NCI-H187 treated with DMSO at 0.1 percent for 48 hours (cell line): ENCODE measurements at regions not wholly inside any gene's neighbourhood (a gene's known extent, or its start where the extent isn't known, plus 50 kb on each side); places are given as distances from the start of the nearest gene placed in this dataset.

Experiments used
- DNase-seq: peaks from one replicate; lab custom pipeline; 2025; lab: John Stamatoyannopoulos, UW

DNA sequence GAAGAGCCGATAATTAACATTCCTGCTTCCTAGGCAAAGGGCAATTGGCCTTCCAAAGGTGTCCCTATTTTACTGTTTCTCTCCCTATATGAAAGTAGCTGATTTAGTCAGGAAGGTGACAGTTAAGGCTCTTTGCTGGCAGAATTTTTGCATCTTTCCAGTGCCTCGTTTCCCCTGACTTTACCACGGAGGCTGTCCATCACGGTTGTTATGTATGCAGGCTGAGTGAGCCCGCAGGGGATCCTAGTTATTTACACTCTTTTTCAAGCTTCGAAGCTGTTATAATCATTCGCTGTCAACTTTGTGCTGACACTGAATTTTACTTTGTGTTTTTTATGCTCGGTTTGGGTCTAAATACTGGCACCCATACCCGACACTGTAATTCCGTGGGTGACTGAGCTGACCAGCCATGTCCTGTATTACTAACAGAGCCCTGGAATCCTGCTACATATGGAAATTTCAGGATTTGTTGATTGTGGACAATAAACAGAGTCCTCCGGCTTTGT, 713.8 kb upstream of the FANCL start:
- no peak for DNase-seq

- DNase-seq: no peak
Observed at GRCh38 chr2:58951722-58952121, 710.6 kb upstream of the FANCL start.

DNA sequence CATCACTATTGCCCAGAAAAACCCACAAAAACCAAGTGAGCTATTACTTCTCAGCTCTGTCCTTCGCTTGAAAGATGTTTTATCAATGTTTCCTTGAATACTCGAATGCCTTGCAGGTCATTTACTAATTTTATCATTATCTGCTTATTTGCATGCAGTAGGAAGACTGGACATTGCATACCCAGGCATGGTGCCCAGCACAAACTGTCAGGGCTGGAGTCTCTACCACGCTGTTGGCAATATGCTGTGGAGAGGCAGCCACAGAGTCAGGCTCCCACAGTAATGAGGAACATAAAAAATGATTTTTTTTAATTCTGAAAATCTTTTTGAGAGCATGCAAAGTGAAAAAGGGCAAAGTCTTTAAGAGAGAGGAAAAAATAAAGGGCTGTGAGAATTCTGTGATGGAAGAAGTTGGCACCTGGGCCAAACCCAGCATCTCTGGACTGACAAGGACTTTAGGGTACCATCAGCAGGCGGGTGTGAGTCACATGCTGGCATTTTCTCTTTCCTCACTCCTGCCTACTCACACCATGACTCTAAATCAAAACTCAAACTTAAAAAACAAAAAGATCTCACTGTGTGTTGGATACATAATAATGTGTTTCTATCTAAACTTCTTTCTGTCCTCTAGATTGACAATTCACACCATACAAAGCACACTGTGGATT, 709.8 kb upstream of the FANCL start:
- no peak for DNase-seq

DNA sequence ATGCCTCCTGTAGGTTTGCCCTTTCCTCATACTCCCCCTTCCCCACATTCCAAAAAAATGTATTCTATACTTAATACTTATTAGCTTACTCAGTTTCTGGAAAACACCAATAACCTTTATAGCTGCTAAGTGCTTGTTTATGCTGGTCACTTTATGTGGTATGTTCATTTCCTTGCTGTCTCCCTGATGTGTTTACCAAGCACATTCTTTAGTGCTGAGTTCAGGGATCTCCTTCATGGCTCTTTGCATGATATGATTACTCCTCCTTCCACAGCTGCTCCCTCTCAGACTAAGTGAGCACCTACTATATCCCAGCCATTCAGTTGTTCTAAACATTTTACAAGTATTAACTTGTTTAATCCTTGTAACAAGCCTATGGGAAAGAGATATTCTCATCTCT, 698.3 kb upstream of the FANCL start:
- no peak for DNase-seq

- no peak for DNase-seq
Observed at GRCh38 chr2:58938988-58939387, 697.9 kb upstream of the FANCL start.

GRCh38 chr2:58932801-58933200, 691.7 kb upstream of the FANCL start:
- no peak for DNase-seq

DNA sequence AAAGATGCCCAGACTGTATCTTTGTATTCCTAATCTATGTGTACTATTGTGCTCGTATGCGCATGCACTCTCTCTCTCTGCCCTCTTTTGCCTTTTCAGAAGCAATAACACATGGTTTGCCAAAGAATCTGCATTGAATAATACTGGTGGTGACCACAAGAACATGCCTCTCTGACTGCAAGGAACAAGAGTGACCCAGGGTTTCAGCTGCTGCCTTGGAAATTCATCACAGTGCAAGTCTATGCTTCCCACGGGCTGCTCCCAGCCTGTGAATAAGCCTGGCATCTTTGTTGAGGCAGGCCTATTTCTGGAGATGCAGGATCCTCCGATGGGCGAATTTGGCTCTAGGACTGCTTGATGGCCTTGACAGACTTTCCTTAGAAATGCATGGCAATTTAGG, 689.4 kb upstream of the FANCL start:
- DNase-seq: no peak

GRCh38 chr2:58928973-58929372, 687.8 kb upstream of the FANCL start:
- DNase-seq: no peak

GRCh38 chr2:58928391-58928790, 687.3 kb upstream of the FANCL start:
- no peak for DNase-seq

GRCh38 chr2:58926112-58926511, 685.0 kb upstream of the FANCL start:
- DNase-seq: no peak

- DNase-seq: no peak
Observed at GRCh38 chr2:58925676-58926081, 684.6 kb upstream of the FANCL start.

DNA sequence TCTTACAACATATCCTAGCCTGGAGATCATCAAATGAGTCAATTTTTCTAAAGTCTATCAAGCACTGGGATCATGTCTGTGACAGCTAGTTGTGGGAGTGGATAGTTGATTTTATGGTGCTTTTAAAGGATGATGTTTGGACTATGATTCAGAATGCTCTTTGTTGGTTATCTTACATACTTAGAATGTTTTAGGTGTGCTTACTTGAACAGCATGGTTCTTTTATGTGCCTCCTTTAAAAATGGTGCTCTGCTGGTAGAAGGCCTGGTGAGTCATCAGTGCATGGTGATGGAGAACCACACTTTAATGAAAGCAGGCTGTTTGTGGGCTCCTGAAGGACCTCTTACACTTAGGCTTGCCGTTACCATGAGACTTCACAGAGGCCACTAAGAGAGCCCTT, 682.7 kb upstream of the FANCL start:
- peak; percentile 78 for DNase-seq

- no peak for DNase-seq
Observed at GRCh38 chr2:58922245-58922644, 681.1 kb upstream of the FANCL start.

DNA sequence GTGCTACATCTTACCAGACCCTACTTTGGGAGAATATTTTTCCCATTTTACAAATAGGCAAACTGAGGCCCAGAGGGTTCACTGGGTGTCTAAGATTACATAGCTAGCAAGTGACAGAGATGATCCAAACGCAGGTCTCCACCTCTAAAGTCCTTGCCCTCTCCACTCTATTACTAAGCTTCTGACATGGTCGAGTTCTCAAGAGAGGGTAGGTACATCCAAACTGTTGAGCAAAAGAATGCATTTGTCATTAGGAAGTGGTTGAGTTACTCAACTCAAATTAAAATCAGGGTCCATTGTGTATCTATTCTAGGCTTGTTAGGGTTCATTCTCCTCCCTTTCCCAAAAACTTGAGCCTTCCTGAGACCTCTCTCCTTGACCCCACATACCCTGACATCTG, 680.6 kb upstream of the FANCL start:
- DNase-seq: no peak

DNA sequence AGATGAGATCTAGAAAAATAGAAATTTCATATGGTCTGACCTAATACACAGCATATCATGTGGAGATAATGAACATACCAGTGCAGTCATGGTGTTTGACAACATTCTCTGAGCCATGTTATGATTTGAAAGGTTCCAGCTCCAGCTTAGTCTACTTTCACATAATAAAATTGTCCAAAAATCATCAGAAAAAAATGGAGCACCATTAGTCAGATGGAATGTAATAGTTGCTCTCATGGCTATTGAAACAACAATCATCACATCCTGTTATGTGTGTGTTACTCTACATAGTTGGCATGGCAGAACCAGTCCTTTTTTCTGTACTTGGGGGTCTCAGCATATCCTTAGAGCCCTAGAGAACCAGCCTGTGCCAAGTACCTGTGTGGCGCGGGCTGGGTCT, 678.9 kb upstream of the FANCL start:
- DNase-seq: no peak

DNA sequence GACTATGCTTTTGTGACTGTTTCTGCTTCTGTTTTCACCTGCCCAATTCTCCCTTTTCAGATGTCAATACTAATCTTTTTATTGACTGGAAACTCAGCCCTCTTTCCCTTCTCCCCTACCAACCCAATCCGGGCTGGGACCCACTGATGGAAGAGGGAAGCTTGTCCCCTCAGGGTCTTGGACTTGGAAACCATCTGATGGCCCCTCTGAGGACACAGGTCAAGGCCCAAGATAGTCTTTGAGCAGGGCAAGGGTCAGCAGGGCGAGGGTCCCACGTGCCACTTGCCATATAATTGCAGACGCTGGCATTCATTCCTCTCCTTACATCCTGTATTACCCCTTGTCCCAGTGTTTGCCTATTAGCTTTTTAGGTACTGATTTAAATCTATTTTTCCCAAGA, 678.2 kb upstream of the FANCL start:
- no peak for DNase-seq

DNA sequence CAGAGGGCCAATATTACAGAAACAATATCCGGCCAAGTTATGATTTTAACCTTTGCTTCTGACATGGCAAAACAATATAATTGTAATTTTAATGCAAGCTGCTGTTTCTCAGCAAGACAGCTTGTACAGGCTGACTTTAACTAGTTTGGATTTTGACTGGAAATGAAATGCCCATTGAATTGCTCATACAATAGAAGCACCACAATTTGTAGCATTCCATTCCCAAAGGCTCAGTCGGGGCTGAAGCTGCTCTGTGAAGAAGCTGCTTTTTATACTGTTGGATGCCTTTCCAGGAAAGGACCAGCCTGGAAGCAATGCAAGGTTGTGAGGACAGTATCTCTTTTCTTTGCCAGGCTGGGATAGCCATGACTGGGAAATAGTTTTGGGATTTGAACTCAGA, 677.0 kb upstream of the FANCL start:
- no peak for DNase-seq

- DNase-seq: no peak
Observed at GRCh38 chr2:58917596-58917995, 676.5 kb upstream of the FANCL start.

DNA sequence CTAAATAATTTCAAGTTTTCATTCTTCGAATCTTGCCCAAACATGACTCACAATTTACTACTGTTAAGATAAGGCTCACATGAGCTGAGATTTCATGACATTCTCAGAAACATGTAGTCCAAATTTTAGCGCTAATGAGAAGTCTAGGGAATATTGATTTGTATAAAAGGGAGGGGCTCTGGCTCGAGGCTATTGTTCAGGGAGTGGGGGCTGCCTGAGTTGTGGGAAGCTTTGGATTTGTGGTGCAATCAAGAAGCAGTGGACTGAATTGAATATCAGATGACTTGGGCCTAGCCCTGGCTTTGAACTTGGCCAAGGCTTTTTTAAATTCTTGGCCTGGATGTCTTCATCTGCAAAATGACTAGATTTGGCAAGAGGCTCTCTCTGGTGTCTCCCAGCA, 674.9 kb upstream of the FANCL start:
- DNase-seq: no peak

DNA sequence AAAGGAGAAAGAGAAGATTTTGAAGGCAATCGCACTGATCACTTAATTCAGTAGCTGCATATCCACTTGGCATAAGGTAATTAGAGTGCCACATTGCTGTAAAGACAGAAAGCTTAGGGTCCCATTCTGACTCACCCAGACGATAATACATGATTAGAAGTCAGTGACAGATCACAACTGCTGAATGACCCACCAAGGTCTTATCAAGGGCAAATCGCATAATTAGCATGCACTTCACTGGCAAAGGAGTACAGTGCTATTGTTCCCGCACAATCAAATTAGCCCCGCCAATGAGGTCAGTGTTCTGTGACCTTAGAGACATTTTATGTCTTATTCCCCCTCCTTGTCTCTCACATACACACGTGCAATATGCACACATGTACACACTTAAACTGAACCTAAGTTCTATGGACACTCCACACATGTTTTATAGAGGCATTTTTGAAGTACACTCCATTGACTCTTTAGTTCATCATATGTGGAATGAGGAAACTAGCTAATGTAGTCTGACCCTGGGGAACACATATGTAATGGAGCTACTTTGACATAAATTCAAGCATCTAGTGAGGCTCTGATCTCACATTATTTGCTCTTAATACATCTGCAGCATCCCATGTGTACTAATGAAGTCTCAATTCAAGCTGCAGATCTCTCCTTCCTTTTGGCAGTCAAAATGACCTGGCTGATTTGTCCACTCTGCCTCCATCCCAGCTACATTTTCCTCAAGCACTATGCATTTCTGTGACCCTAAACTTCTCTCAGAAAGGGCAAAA, 673.8 kb upstream of the FANCL start:
- no peak for DNase-seq

- DNase-seq: peak; percentile 22
Observed at GRCh38 chr2:58913082-58913726, 672.1 kb upstream of the FANCL start.

DNA sequence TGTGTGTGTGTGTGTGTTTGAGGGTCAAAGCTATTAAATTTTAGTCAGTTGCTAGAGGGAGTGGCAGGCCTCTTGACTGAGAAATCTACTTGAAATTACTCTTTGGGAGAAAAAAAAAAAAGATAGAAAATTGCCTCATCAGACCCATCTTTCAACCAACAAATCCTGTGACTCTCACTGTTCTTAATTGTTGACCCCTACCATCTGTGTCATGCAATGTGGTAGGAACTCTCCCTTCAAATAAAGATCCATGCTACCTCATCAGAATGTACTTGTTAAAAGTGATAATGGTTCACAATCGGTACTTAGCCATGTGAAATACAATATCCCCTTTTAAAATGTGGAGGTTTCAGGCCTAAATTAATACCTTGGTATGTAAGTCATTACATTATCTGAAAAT, 670.8 kb upstream of the FANCL start:
- DNase-seq: no peak

DNA sequence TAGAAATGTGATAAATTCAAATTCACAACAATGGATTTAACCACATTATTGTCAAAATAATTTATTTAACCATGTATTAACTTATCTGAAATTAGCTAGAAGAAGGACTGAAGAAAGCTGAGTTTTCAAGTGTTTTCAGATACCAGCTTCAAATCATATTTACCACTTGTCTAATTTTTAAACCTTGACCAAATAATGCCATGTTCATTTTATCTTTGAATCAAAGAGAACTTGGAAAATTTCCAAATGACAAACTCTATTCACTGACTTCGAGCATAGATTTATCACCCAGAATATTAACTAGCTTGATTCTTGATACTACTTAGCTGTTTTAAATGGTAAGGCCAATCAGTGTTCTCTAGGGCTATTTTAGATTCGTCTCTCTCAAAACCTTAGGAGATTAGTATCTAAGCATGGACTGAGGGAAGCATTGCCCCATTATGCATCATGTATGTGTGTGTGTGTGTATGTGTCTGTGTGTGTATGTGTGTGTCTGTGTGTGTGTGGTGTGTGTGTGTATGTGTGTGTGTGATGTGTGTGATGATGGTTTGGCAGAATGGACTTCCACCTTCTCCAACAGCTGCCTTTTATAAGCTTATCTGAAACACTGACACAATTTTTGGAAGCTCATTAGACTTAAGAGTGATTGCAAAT, 667.5 kb upstream of the FANCL start:
- DNase-seq: no peak
